GM18858 (cell line): ENCODE measurements at regions not wholly inside any gene's neighbourhood (a gene's known extent, or its start where the extent isn't known, plus 50 kb on each side); places are given as distances from the start of the nearest gene placed in this dataset.
"Not testable (repeated sequence)": the region's sequence is repeated elsewhere in the genome, so short reads cannot be mapped to it uniquely, and the experiment has no call there.

Experiments used
- ATAC-seq: cut with Tn5 transposase; IDR thresholded peaks from one replicate; pipeline ENCODE4 v1.9.1; 2021; ENCODE audit not compliant: unreplicated experiment

- ATAC-seq = no peak
These were observed 128.2 kb upstream of the LARP1 start for GRCh38 chr5:154626876-154627557.

- no peak for ATAC-seq
These were observed 130.1 kb upstream of the LARP1 start for GRCh38 chr5:154625031-154625430.

DNA sequence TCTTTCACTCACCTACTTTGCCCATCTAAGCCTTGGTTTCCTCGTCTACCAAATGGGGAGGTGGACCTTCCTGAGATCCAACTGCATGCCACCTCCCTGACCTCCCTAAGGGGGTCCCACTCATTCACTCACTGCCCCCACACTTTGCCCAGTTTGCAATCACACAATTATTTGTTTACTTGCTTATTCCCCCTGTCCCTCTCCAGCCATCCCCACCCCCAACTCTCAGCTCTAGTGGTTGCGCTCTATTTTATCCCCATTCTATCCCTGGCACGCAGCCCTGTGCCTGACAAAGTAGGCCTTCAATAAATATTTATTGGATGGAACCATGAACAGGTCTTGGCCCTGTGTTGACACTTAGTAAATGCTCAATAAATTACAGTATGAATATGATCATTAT lies 130.8 kb upstream of the LARP1 start:
- no peak for ATAC-seq

DNA sequence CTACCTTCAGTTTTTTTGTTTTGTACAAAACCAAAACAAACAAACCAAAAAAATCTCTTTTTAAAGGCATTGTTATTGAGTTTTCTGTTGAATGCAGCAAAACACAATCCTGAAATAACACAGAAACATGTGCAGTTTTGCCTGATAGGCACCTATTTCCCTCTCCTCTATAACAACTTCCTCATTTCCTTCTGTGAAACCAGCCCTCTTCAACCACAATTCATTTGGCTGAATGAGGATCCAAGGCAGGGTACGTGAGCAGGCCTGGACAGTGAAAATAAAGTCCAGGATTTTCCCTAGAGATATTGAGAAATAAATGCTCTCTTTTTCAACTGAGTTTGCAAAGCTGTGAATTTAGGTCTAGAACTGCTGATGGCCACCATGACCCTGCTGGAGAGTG lies 134.8 kb upstream of the LARP1 start:
- ATAC-seq = no peak

GRCh38 chr5:154618696-154619095 lies 136.5 kb upstream of the LARP1 start:
- no peak for ATAC-seq

DNA sequence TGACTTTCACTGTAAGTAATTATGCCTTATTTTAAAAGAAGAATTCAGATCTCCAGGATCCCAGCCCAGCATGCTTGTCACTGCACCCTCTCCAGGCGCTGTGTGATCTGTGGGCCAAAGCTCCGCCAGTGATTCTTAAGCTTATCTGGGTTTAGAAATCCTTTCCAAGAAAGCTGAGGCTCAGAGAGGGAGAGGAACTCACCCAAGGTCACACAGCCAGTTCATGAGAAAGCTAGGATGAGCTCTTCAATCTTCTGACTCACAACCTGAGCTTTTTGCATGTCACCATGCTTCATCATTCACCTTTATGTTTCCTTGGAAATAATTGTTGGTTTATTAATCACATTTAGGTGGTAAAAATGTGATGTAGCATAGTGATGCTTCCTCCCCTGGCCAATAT lies 136.6 kb upstream of the HAND1 start:
- no peak for ATAC-seq

DNA sequence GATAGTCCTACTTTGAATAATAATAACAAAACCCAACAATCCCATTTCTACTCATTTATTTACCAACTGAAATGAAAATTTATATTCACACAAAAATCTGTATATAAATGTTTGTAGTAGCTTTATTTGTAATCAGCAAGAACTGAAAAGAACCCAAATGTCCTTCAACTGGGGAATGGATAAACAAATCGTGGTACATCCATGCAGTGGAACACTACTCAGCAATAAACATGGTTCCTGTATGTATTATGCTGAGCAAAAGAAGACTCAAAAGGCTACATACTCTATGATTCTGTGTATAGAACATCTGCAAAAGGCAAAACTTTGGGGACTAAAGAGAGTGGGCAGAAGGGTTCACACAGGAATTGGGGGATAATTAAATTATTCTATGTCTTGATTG lies 136.1 kb upstream of the HAND1 start:
- ATAC-seq = no peak

- ATAC-seq = no peak
These were observed 134.6 kb upstream of the HAND1 start for GRCh38 chr5:154612666-154613065.

DNA sequence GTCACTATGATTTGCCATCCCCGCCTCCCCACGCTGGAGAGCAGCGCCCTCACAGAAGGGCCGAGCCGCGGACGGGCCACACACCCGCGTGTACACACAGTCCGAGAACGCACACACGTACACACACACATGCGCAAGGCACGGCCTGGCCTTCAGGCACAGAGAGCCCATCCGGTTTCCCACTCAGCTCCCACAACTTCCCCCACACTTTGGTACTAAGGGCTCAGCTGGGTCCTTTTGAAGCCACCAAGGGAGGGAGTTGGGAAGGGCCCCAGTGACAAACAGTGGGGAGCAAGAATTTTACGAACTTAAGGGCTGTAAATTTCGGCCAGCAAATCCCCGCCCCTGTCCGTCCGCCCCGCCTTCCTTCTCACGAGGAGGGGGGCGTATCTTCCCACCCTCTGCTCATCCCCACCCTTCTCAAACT lies 133.3 kb upstream of the HAND1 start:
- no peak for ATAC-seq

DNA sequence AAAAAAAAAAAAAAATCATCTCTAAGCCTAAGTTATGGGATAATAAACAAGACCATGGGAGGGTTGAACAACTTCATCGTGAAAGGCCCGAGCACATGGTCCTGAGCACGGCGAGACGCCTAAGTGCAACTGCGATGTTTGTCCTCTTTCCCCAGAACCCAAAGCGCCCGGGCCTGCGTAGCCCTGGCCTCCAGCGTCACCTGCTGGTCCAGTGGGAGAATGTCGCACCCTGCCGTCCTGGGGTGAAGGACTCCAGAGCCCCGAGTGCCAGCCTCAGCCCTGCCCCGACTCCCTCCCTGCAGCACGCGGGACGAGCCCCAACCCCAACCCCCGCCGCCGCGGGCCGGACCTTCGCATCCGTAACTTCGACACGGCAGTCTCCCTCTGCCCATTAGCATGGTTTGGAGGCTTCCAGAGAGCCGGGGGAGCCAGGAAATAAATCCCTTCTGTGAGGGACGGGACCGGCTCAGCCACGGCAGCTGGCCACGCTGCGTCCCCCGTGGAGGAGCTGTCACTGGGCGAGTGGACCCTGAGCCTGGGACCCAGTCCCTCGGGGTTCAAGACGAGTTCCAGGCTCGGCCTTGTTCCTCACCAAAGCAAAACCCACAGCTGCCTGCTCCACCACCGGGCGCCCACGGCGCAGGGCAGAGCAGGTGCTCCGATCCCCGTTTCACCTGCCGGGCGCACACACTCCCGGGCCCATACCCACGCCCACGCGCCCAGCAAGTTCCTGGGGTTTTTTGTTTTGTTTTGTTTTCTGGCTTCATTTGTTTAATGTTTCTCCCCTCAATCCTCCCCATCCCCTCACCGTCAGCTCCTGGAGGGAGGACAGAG lies 132.5 kb upstream of the HAND1 start:
- ATAC-seq = peak; percentile 81

DNA sequence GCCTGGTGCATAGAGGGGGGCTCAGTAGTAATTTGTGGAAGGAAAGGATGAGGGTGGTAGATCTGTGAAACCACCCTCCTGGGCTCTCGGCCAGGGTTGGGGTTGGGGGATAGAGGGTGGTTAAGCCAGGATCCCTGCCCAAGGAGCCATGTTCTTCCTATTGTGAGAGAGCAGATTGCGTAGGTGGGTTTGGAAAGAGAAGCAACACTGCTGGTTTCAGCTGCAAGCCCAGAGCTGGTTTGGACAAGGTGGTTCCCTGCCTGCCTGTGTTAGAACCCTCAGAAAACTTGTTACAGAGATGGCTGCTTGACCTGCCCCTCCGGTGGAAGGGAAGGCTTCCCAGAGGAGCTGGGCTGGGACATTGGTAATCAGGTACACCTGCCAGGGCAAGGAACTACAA lies 131.2 kb upstream of the HAND1 start:
- no peak for ATAC-seq

DNA sequence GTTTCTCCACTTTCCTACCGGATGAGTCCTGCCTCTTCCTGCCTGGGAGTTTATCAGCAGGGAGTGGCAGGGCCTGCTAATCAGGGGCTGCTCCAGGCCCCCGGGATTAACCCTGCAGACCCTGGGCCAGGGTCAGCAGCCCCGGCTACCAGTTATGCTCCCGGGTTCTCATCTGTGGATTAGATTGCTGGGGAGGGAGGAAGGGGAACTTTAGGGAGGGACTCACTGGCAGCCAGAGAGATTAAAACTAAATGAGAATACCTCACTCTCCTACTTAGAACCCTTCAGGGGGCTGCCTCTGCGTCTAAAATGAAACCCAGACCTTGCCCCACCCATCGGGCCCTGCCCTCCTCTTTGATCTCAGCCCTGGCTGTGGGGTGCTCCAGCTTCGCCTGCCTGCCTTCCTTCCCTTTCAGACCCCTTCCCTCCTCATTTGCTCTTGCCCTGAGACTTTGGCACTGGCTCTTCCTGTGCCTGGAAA lies 130.5 kb upstream of the HAND1 start:
- ATAC-seq = no peak

DNA sequence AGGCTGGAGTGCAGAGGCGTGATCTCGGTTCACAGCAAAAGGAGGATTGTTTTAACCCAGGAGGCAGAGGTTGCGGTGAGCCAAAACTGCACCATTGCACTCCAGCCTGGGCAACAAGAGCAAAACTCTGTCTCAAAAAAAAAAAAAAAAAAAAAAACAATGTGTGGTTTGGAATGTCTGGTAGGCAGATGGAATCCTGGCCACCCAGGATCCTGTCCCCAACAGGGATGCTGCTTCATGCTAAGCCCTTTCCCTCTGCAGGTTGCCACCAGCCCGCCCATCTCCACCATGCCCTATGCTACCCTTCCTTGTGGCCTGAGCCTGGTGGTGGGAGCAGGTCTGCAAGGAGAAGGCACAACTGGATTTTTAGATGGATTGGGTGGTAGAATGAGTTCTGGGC lies 129.7 kb upstream of the HAND1 start:
- no peak for ATAC-seq

DNA sequence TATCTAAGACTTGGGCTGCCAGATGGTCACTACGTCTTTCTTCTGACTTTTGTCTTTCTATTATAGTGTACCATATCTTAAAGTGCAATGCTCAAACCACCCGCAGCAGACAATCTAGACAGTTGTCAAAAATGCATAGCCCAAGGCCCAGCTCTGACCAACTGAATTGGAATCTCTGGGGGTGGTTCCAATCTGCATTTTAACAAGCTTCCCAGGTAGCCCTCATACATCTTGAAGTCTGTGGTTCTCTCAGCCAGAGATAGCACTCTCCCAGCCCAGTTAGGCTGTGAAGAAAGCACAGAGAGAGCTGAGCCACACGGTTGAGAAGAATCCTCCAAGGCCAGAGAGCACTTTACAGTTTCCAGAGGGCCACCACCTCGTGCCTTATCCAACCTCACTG lies 128.2 kb upstream of the HAND1 start:
- ATAC-seq = no peak

DNA sequence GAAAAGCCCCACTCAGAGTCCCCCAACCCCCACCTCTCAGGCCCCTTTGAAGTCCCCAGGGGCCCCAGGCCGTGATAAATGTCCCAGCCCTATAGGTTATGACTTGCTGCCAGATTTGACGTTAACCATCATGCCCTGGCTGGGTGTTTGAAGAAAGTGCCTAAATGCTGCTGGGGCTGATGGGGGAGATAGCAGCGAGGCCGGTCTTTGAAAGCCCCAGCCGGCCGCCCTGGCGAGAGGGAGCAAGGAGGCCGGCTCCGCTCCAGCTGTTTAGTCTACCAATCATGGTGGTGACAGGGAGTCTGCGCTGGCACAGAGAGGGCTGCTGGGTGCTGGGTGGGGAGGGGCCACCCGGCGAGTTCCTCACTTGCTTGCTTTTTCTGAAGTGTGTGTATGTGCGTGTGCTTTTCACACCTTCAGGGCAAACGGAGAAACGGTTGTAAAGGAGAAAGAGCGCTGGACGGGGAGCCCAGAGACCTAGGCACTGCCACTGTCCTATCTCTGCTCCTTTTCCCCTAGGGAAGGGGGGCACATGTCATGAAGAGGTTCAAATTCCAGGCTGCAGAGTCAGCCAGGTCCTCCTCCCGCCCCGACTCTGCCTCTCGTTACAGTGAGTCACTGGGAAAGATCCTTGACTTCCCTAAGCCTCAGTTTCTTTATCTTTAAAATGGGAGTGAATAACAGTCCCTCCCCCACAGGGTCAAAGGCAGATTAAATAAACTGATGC lies 126.1 kb upstream of the HAND1 start:
- ATAC-seq = no peak

GRCh38 chr5:154603485-154603884 lies 125.5 kb upstream of the HAND1 start:
- ATAC-seq = no peak

- ATAC-seq = no peak
These were observed 125.0 kb upstream of the HAND1 start for GRCh38 chr5:154603011-154603410.

GRCh38 chr5:154601014-154601413 lies 123.0 kb upstream of the HAND1 start:
- no peak for ATAC-seq

DNA sequence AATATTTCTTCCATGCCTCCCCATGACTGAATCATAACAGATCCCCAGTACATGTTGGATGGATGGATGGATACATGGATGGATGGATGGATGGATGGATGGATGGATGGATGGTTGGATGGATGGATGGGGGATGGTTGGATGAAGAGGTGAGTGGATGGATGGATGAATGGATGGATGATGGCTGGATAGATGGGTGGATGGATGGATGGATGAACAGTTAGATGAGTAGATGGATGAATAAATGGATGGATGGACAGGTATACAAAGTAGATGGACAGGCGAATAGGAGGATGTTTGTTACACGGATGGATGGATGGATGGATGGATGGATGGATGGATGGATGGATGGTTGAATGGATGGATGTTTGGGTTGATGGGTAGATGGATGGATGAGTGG lies 120.0 kb upstream of the HAND1 start:
- no peak for ATAC-seq

DNA sequence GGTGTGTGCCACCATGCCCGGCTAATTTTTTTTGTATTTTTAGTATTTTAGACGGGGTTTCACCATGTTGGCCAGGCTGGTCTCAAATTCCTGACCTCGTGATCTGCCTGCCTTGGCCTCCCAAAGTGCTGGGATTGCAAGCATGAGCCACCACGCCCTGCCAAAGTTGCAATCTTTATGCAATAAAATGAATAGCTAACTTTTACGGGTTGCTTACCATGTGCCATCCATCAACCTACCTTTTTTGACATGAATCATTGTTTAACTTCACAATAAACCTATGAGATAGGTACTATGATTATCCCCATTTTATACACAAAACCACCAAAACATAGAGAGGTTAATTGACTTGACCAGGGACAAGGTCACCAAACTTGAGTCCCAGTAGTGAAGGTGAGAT lies 118.8 kb upstream of the HAND1 start:
- ATAC-seq = not testable (repeated sequence)

DNA sequence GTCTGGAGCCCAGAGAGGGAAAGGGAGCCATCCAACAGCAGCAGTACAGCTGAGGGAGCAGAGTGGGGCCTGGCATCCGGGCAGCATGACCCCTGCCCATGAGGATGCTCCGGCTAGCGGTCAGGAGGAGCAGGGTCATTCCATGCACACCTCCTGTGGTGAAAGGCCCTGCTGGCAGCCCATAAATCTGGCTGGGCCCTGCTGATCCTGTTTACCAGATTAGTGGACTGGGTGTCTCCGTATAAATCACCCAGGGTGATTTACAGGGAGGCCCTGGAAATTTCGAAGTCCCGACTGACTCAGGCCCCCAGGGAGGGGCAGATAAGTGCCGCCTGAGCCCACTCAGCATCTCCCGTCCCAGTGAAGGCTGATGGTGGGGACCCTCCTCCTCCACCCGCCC lies 117.6 kb upstream of the HAND1 start:
- ATAC-seq = no peak

DNA sequence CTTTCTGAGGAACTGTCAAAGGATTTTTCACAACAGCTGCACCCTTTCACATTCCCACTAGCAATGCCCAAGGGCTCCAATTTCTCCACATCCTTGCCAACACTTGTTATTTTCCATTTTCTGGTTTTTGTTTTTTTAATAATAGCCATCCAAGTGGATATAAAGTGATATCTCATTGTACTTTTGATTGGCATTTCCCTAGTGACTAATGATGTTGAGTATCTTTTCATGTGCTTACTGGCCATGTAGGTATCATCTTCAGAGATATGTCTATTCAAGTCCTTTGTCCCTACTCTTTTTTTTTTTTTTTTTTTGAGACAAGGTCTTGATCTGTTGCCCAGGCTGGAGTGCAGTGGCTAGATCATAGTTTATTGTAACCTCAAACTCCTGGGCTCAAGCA lies 115.8 kb upstream of the HAND1 start:
- ATAC-seq = no peak
